Activated CD8-positive, alpha-beta memory T cell treated with anti-CD3 and anti-CD28 coated beads for 36 hours (primary cell): ENCODE measurements at regions not wholly inside any gene's neighbourhood (a gene's known extent, or its start where the extent isn't known, plus 50 kb on each side); places are given as distances from the start of the nearest gene placed in this dataset.
"Not testable (repeated sequence)": the region's sequence is repeated elsewhere in the genome, so short reads cannot be mapped to it uniquely, and the experiment has no call there.

ENCODE experiments used
- CTCF ChIA-PET: fragments of 350-600 bp; sonication (Branson Sonifier 250); formaldehyde crosslinking; loops from one replicate; lab custom pipeline; 2021; ENCODE audit warnings: antibody characterized with exemption; lab: Charles Lee
- POLR2A ChIA-PET: fragments of 350-600 bp; sonication (Branson Sonifier 250); formaldehyde crosslinking; loops from one replicate; lab custom pipeline; 2021; ENCODE audit warnings: antibody characterized with exemption; lab: Charles Lee

GRCh38 chr16:13638218-13638617, 281.7 kb upstream of the ERCC4 start:
- ChIA-PET POLR2A (no interaction called here), CTCF (no interaction called here)

GRCh38 chr16:13643412-13643811, 276.5 kb upstream of the ERCC4 start:
- ChIA-PET POLR2A (no interaction called here), CTCF (no interaction called here)

- CTCF ChIA-PET: no interaction called here
- POLR2A ChIA-PET: no interaction called here
These were observed 274.2 kb upstream of the ERCC4 start for GRCh38 chr16:13645601-13646245.

GRCh38 chr16:13660807-13661206, 259.1 kb upstream of the ERCC4 start:
- CTCF ChIA-PET: no interaction called here
- POLR2A ChIA-PET: no interaction called here

- POLR2A ChIA-PET: no interaction called here
- CTCF ChIA-PET: no interaction called here
These were observed 254.1 kb upstream of the ERCC4 start for GRCh38 chr16:13665876-13666275.

GRCh38 chr16:13672196-13672595, 247.8 kb upstream of the ERCC4 start:
- POLR2A ChIA-PET: no interaction called here
- CTCF ChIA-PET: no interaction called here

- POLR2A ChIA-PET: no interaction called here
- CTCF ChIA-PET: no interaction called here
These were observed 239.7 kb upstream of the ERCC4 start for GRCh38 chr16:13680021-13680889.

- ChIA-PET CTCF (no interaction called here), POLR2A (no interaction called here)
These were observed 235.0 kb upstream of the ERCC4 start for GRCh38 chr16:13684819-13685563.

GRCh38 chr16:13696017-13696416, 223.9 kb upstream of the ERCC4 start:
- POLR2A ChIA-PET: no interaction called here
- CTCF ChIA-PET: no interaction called here

- POLR2A ChIA-PET: no interaction called here
- CTCF ChIA-PET: no interaction called here
These were observed 222.9 kb upstream of the ERCC4 start for GRCh38 chr16:13697013-13697412.

- CTCF ChIA-PET: no interaction called here
- POLR2A ChIA-PET: no interaction called here
These were observed 222.4 kb upstream of the ERCC4 start for GRCh38 chr16:13697568-13697967.

- POLR2A ChIA-PET: no interaction called here
These were observed 217.3 kb upstream of the ERCC4 start for GRCh38 chr16:13702614-13703013.

GRCh38 chr16:13708347-13709120, 211.4 kb upstream of the ERCC4 start:
- ChIA-PET POLR2A (no interaction called here), CTCF (no interaction called here)

More at GRCh38 chr16:13702614-13703013, 217.3 kb upstream of the ERCC4 start:
- CTCF ChIA-PET: no interaction called here

GRCh38 chr16:13718748-13719147, 201.2 kb upstream of the ERCC4 start:
- ChIA-PET CTCF (no interaction called here), POLR2A (no interaction called here)

- ChIA-PET CTCF (no interaction called here), POLR2A (no interaction called here)
These were observed 192.0 kb upstream of the ERCC4 start for GRCh38 chr16:13727943-13728342.

- ChIA-PET CTCF (no interaction called here), POLR2A (no interaction called here)
These were observed 186.4 kb upstream of the ERCC4 start for GRCh38 chr16:13733561-13733960.

- CTCF ChIA-PET, POLR2A ChIA-PET: not testable (repeated sequence)
These were observed 180.2 kb upstream of the ERCC4 start for GRCh38 chr16:13739621-13740373.

- ChIA-PET CTCF (no interaction called here), POLR2A (no interaction called here)
These were observed 177.0 kb upstream of the ERCC4 start for GRCh38 chr16:13742928-13743327.

GRCh38 chr16:13743571-13743970, 176.4 kb upstream of the ERCC4 start:
- ChIA-PET CTCF (no interaction called here), POLR2A (no interaction called here)
